Right atrium auricular region (tissue), 2 donors: ENCODE measurements at regions not wholly inside any gene's neighbourhood (a gene's known extent, or its start where the extent isn't known, plus 50 kb on each side); places are given as distances from the start of the nearest gene placed in this dataset.
"Not testable (repeated sequence)": the region's sequence is repeated elsewhere in the genome, so short reads cannot be mapped to it uniquely, and the experiment has no call there.

Source experiments
- DNase-seq: peaks from one replicate; pipeline ENCODE4 v3.0.0-alpha.2; 2019; ENCODE audit warnings: low spot score
- H3K27ac ChIP-seq, 2 donors: fragments of 200-600 bp; sonication (generic); 1 replicate in 1 of 2; 2 replicates in 1 of 2; pipeline ENCODE4 v1.5.1; 2016 to 2019
- H3K27me3 ChIP-seq, 2 donors: fragments of 200-600 bp; sonication (generic); one replicate each; pipeline versions ENCODE4 v1.5.1 to v1.6.0; 2017 to 2019
- H3K36me3 ChIP-seq: fragments of 200-600 bp; sonication (generic); one replicate; pipeline ENCODE4 v1.5.1; 2016
- H3K4me1 ChIP-seq, 2 donors: fragments of 200-600 bp; sonication (generic); one replicate each; pipeline versions ENCODE4 v1.5.1 to v1.6.0; 2017 to 2019
- H3K4me3 ChIP-seq, 2 donors: fragments of 200-600 bp; sonication (generic); 1 replicate in 1 of 2; 2 replicates in 1 of 2; pipeline ENCODE4 v1.5.1; 2017 to 2019; ENCODE audit warnings: mild to moderate bottlenecking in 1 of 2, moderate library complexity in 1 of 2
- H3K9me3 ChIP-seq, 2 donors: fragments of 200-600 bp; sonication (generic); one replicate each; pipeline ENCODE4 v1.5.1; 2019
- CTCF ChIP-seq, 2 donors: fragments of 200-600 bp; sonication (generic); IDR thresholded peaks; one replicate each; pipeline ENCODE4 v1.5.1; 2019; ENCODE audit warnings: antibody characterized with exemption in 2 of 2

GRCh38 chr3:153244961-153245360 is 82.9 kb downstream of the RAP2B start:
- H3K27ac ChIP-seq = no peak overlapping the region

GRCh38 chr3:153245661-153246060 is 83.6 kb downstream of the RAP2B start:
- H3K4me3 ChIP-seq = no peak overlapping the region
- H3K36me3 ChIP-seq = no peaks in the 10 kb centered on the region
- peaks cover 0 to 10% of the 10 kb centered on the region in 2 donors for H3K9me3 ChIP-seq
- H3K27me3 ChIP-seq = no peaks in the 10 kb centered on the region
- H3K4me1 ChIP-seq = no peaks in the 10 kb centered on the region
- H3K27ac ChIP-seq = no peak overlapping the region
- DNase-seq = no peak
- TF ChIP-seq CTCF (IDR thresholded peaks at IDR 0.05) = no peak

More at GRCh38 chr3:153244961-153245360, 82.9 kb downstream of the RAP2B start:
- no peak for DNase-seq
- peaks cover 0 to 10% of the 10 kb centered on the region in 2 donors for H3K9me3 ChIP-seq
- no peak for TF ChIP-seq CTCF (IDR thresholded peaks at IDR 0.05)
- H3K4me3 ChIP-seq = no peak overlapping the region
- H3K4me1 ChIP-seq = no peaks in the 10 kb centered on the region
- H3K36me3 ChIP-seq = no peaks in the 10 kb centered on the region
- H3K27me3 ChIP-seq = no peaks in the 10 kb centered on the region

- no peak overlapping the region for H3K4me3 ChIP-seq
- peak overlapping the region in 1 of 2 donors; percentile 12 for H3K27ac ChIP-seq
- DNase-seq = no peak
These were observed 84.3 kb downstream of the RAP2B start for GRCh38 chr3:153246331-153246730.

GRCh38 chr3:153246806-153247205 is 84.8 kb downstream of the RAP2B start:
- Histone ChIP-seq H3K27me3 (no peaks in the 10 kb centered on the region), H3K36me3 (no peaks in the 10 kb centered on the region), H3K4me1 (no peaks in the 10 kb centered on the region), H3K27ac (peak overlapping the region in 1 of 2 donors; percentile 12), H3K4me3 (no peak overlapping the region), H3K9me3 (peaks cover 0 to 10% of the 10 kb centered on the region in 2 donors)
- no peak for DNase-seq
- no peak for TF ChIP-seq CTCF (IDR thresholded peaks at IDR 0.05)

More at GRCh38 chr3:153246331-153246730, 84.3 kb downstream of the RAP2B start:
- Histone ChIP-seq H3K9me3 (peaks cover 0 to 10% of the 10 kb centered on the region in 2 donors), H3K36me3 (no peaks in the 10 kb centered on the region), H3K4me1 (no peaks in the 10 kb centered on the region), H3K27me3 (no peaks in the 10 kb centered on the region)
- no peak for TF ChIP-seq CTCF (IDR thresholded peaks at IDR 0.05)

GRCh38 chr3:153247331-153248330 is 85.6 kb downstream of the RAP2B start:
- no peaks in the 10 kb centered on the region for H3K27me3 ChIP-seq
- TF ChIP-seq CTCF (IDR thresholded peaks at IDR 0.05) = no peak
- no peaks in the 10 kb centered on the region for H3K36me3 ChIP-seq
- peak overlapping the region in 1 of 2 donors; percentile 12 for H3K27ac ChIP-seq
- no peaks in the 10 kb centered on the region for H3K4me1 ChIP-seq
- no peak overlapping the region for H3K4me3 ChIP-seq
- no peak for DNase-seq
- H3K9me3 ChIP-seq = peaks cover 0 to 1% of the 10 kb centered on the region in 2 donors

GRCh38 chr3:153248835-153249234 is 86.8 kb downstream of the RAP2B start:
- H3K27ac ChIP-seq, H3K9me3 ChIP-seq, DNase-seq, H3K4me3 ChIP-seq, H3K36me3 ChIP-seq, H3K4me1 ChIP-seq, H3K27me3 ChIP-seq: not testable (repeated sequence)
